ENCODE measurements at regions not wholly inside any gene's neighbourhood (a gene's known extent, or its start where the extent isn't known, plus 50 kb on each side); places are given as distances from the start of the nearest gene placed in this dataset.

- CTCF ChIA-PET = interaction anchor here (0.6 to 1.6 kb wide), 4 partner anchors 32 to 309 kb away, joined by 3 to 5 read pairs (median 3); no protein-coding TSS in a partner anchor
- H3K4me3 ChIP-seq (ENCODE audit: low read depth, low read length) = no peak overlapping the region
- POLR2A ChIA-PET = no interaction called here
- no peak for DNase-seq (ENCODE audit: low read depth, low spot score)
- peak; percentile 32 for TF ChIP-seq CTCF (IDR thresholded peaks at IDR 0.05; ENCODE audit: insufficient read depth, low read length, missing control alignments)
Observed at GRCh38 chrX:140572724-140573123, 67.9 kb upstream of the SOX3 start.

DNA sequence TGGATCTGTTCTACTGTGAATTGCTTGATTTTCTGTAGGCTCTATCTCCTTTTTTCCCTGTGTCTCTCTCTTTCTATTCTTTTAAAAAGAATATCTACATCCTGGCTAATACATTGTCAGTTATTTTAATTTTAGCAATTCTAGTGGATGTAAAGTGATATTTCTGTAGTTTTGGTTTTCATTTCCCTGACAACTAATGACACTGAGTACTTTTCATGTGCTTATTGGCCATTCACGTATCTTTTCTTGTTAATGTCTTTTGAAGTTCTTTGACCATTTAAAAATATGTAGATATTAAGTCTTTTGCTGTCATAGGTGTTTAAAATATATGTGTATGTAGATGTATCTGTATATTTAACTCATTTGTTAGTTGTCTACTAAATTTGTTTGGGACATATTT lies 59.0 kb upstream of the SOX3 start:
- ChIA-PET POLR2A (no interaction called here), CTCF (interaction anchor here (0.5 kb wide), 1 partner anchor 47 kb away, joined by 3 read pairs; no protein-coding TSS in a partner anchor)
- H3K4me3 ChIP-seq (ENCODE audit: low read depth, low read length) = no peak overlapping the region
- TF ChIP-seq CTCF (IDR thresholded peaks at IDR 0.05; ENCODE audit: insufficient read depth, low read length, missing control alignments) = no peak
- DNase-seq (ENCODE audit: low read depth, low spot score) = no peak

Data from AG04449 (cell line).